HG02973 (cell line): ENCODE measurements at regions not wholly inside any gene's neighbourhood (a gene's known extent, or its start where the extent isn't known, plus 50 kb on each side); places are given as distances from the start of the nearest gene placed in this dataset.

Experiments
- ATAC-seq: cut with Tn5 transposase; IDR thresholded peaks from one replicate; pipeline ENCODE4 v1.9.1; 2021; ENCODE audit warnings: moderate library complexity; ENCODE audit not compliant: unreplicated experiment

GRCh38 chr7:156080596-156080995, 268.3 kb upstream of the SHH start:
- no peak for ATAC-seq

GRCh38 chr7:156080046-156080445, 267.8 kb upstream of the SHH start:
- ATAC-seq = no peak

GRCh38 chr7:156079156-156079555, 266.9 kb upstream of the SHH start:
- ATAC-seq = no peak

- no peak for ATAC-seq
These were observed 262.8 kb upstream of the SHH start for GRCh38 chr7:156074982-156075615.

- no peak for ATAC-seq
These were observed 261.8 kb upstream of the SHH start for GRCh38 chr7:156074084-156074483.

GRCh38 chr7:156073366-156074052, 261.2 kb upstream of the SHH start:
- no peak for ATAC-seq

- no peak for ATAC-seq
These were observed 259.3 kb upstream of the SHH start for GRCh38 chr7:156071612-156072011.

- ATAC-seq = no peak
These were observed 257.6 kb upstream of the SHH start for GRCh38 chr7:156069891-156070290.

GRCh38 chr7:156067156-156067555, 254.9 kb upstream of the SHH start:
- ATAC-seq = no peak

- ATAC-seq = no peak
These were observed 253.1 kb upstream of the SHH start for GRCh38 chr7:156065400-156065799.

GRCh38 chr7:156064971-156065386, 252.7 kb upstream of the SHH start:
- ATAC-seq = no peak

- ATAC-seq = no peak
These were observed 251.1 kb upstream of the SHH start for GRCh38 chr7:156063241-156063810.

- no peak for ATAC-seq
These were observed 250.0 kb upstream of the SHH start for GRCh38 chr7:156062286-156062685.

GRCh38 chr7:156061689-156062255, 249.5 kb upstream of the SHH start:
- ATAC-seq = no peak

- ATAC-seq = no peak
These were observed 248.7 kb upstream of the SHH start for GRCh38 chr7:156060925-156061324.

- ATAC-seq = no peak
These were observed 247.1 kb upstream of the SHH start for GRCh38 chr7:156059369-156059768.

- ATAC-seq = no peak
These were observed 246.0 kb upstream of the SHH start for GRCh38 chr7:156058248-156058647.

- ATAC-seq = no peak
These were observed 244.3 kb upstream of the SHH start for GRCh38 chr7:156056534-156056933.

- no peak for ATAC-seq
These were observed 243.1 kb upstream of the SHH start for GRCh38 chr7:156055206-156055822.

GRCh38 chr7:156051884-156052283, 239.6 kb upstream of the SHH start:
- ATAC-seq = no peak
